RWPE1 (cell line): ENCODE measurements at regions not wholly inside any gene's neighbourhood (a gene's known extent, or its start where the extent isn't known, plus 50 kb on each side); places are given as distances from the start of the nearest gene placed in this dataset.

Source experiments
- CTCF ChIA-PET: fragments of 350-600 bp; sonication (Branson Sonifier 250); formaldehyde crosslinking; extraction: SDS; loops from one replicate; lab custom pipeline; 2021; lab: Yijun Ruan, JAX
- POLR2A ChIA-PET: fragments of 400-600 bp; formaldehyde crosslinking; extraction: SDS; loops from one replicate; lab custom pipeline; 2020; ENCODE audit warnings: antibody characterized with exemption; ENCODE audit not compliant: low non-redundant PET; lab: Yijun Ruan, JAX
- DNase-seq: peaks from one replicate; pipeline ENCODE4 v3.0.0; 2012; ENCODE audit warnings: low spot score
- H3K27ac ChIP-seq: fragments of 450-650 bp; 2 replicates; pipeline ENCODE4 v1.5.1; 2017
- CTCF ChIP-seq: fragments of 450-650 bp; conservative IDR thresholded peaks from 2 replicates; pipeline ENCODE4 v1.5.1; 2017; ENCODE audit warnings: low read depth, mild to moderate bottlenecking

GRCh38 chr10:111131168-111131799 is 54.5 kb downstream of the ADRA2A start:
- no peak for TF ChIP-seq CTCF
- no peak overlapping the region for H3K27ac ChIP-seq
- ChIA-PET CTCF (interaction anchor here (0.6 to 0.8 kb wide), 2 partner anchors 83 to 114 kb away, joined by 3 read pairs; no protein-coding TSS in a partner anchor), POLR2A (no interaction called here)
- no peak for DNase-seq

- ChIA-PET CTCF (interaction anchor here (0.6 to 0.8 kb wide), 2 partner anchors 17 to 100 kb away, joined by 3 to 4 read pairs; no protein-coding TSS in a partner anchor), POLR2A (no interaction called here)
- DNase-seq: no peak
- no peak overlapping the region for H3K27ac ChIP-seq
- no peak for TF ChIP-seq CTCF
These were observed 60.2 kb downstream of the ADRA2A start for GRCh38 chr10:111137007-111137406.

- DNase-seq: no peak
- POLR2A ChIA-PET: no interaction called here
- no peak for TF ChIP-seq CTCF
- no peak overlapping the region for H3K27ac ChIP-seq
- CTCF ChIA-PET: interaction anchor here (0.6 to 0.8 kb wide), 2 partner anchors 18 to 99 kb away, joined by 3 to 4 read pairs; no protein-coding TSS in a partner anchor
These were observed 60.8 kb downstream of the ADRA2A start for GRCh38 chr10:111137587-111137986.

GRCh38 chr10:111138544-111138943 is 61.7 kb downstream of the ADRA2A start:
- ChIA-PET CTCF (no interaction called here), POLR2A (no interaction called here)
- no peak for TF ChIP-seq CTCF
- no peak overlapping the region for H3K27ac ChIP-seq
- no peak for DNase-seq

- DNase-seq: no peak
- POLR2A ChIA-PET: no interaction called here
- no peak overlapping the region for H3K27ac ChIP-seq
- CTCF ChIA-PET: no interaction called here
- TF ChIP-seq CTCF: no peak
These were observed 62.7 kb downstream of the ADRA2A start for GRCh38 chr10:111139567-111139966.

GRCh38 chr10:111142092-111142768 is 65.4 kb downstream of the ADRA2A start:
- no peak overlapping the region for H3K27ac ChIP-seq
- DNase-seq: no peak
- CTCF ChIA-PET: no interaction called here
- TF ChIP-seq CTCF: no peak
- POLR2A ChIA-PET: no interaction called here
